HL-60 (cell line): ENCODE measurements at regions not wholly inside any gene's neighbourhood (a gene's known extent, or its start where the extent isn't known, plus 50 kb on each side); places are given as distances from the start of the nearest gene placed in this dataset.

ENCODE experiments used
- DNase-seq, 2 experiments: peaks; one replicate each; pipeline ENCODE4 v3.0.0-alpha.2; 2010 to 2020; ENCODE audit warnings: low read depth in 1 of 2, low spot score in 1 of 2
- H3K27ac ChIP-seq: fragments of 250-450 bp; sonication (Bioruptor Pico); replicated peaks from 2 replicates; pipeline ENCODE4 v1.5.1; 2020; ENCODE audit warnings: mild to moderate bottlenecking, moderate library complexity
- H3K27me3 ChIP-seq: fragments of 250-450 bp; sonication (Bioruptor Pico); 2 replicates; pipeline ENCODE4 v1.5.1; 2021; ENCODE audit warnings: mild to moderate bottlenecking, moderate library complexity; ENCODE audit not compliant: insufficient read depth, poor library complexity, severe bottlenecking
- H3K4me3 ChIP-seq: replicated peaks from 2 replicates; pipeline ENCODE4 v1.5.1; 2011; ENCODE audit warnings: mild to moderate bottlenecking, control low read depth, low read length; ENCODE audit not compliant: insufficient read depth
- GABPA ChIP-seq: IDR thresholded peaks from 2 replicates; pipeline ENCODE4 v1.6.1; 2012; ENCODE audit warnings: low read depth
- POLR2AphosphoS5 ChIP-seq: IDR thresholded peaks from 2 replicates; pipeline ENCODE4 v1.6.1; 2012; ENCODE audit warnings: low read depth
- SPI1 ChIP-seq: IDR thresholded peaks from 2 replicates; pipeline ENCODE4 v1.6.1; 2012; ENCODE audit warnings: low read depth, mild to moderate bottlenecking, borderline replicate concordance
- TF ChIP-seq, protein P1 (sequence below): IDR thresholded peaks from one replicate; pipeline ENCODE4 v1.5.1; 2011; ENCODE audit warnings: low read length, control low read depth, inconsistent platforms; ENCODE audit not compliant: insufficient read depth
- TF ChIP-seq, protein P2 (sequence below): IDR thresholded peaks from 2 replicates; pipeline ENCODE4 v1.6.1; 2012; ENCODE audit warnings: low read depth; ENCODE audit not compliant: insufficient replicate concordance

DNA sequence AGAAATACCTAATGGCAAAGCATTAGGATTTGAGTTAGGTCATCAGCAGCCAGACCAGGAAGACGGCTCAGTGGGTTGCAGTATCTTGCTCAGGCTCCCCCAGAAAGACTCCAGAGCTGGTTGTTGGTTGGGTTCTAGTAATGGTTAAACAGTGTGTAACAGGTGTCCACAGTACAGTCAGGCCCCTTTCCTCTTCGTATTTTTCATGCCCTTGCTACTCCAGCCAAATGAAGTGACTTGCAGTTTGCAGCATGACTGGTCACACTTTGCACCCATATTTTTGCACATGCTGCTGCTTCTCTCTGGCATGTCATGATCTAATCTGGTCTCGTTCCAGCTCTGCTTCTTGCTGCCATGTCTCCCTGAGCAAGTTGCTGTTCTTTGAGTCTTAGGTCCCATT, 60.6 kb upstream of the TRPC7 start:
- Histone ChIP-seq H3K27ac (no peak overlapping the region), H3K4me3 (no peak overlapping the region), H3K27me3 (no peaks in the 10 kb centered on the region)
- no peak for DNase-seq
- TF ChIP-seq GABPA (no peak), POLR2AphosphoS5 (no peak), SPI1 (no peak)
- TF ChIP-seq, protein P1, sequence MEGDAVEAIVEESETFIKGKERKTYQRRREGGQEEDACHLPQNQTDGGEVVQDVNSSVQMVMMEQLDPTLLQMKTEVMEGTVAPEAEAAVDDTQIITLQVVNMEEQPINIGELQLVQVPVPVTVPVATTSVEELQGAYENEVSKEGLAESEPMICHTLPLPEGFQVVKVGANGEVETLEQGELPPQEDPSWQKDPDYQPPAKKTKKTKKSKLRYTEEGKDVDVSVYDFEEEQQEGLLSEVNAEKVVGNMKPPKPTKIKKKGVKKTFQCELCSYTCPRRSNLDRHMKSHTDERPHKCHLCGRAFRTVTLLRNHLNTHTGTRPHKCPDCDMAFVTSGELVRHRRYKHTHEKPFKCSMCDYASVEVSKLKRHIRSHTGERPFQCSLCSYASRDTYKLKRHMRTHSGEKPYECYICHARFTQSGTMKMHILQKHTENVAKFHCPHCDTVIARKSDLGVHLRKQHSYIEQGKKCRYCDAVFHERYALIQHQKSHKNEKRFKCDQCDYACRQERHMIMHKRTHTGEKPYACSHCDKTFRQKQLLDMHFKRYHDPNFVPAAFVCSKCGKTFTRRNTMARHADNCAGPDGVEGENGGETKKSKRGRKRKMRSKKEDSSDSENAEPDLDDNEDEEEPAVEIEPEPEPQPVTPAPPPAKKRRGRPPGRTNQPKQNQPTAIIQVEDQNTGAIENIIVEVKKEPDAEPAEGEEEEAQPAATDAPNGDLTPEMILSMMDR: no peak
- TF ChIP-seq, protein P2, sequence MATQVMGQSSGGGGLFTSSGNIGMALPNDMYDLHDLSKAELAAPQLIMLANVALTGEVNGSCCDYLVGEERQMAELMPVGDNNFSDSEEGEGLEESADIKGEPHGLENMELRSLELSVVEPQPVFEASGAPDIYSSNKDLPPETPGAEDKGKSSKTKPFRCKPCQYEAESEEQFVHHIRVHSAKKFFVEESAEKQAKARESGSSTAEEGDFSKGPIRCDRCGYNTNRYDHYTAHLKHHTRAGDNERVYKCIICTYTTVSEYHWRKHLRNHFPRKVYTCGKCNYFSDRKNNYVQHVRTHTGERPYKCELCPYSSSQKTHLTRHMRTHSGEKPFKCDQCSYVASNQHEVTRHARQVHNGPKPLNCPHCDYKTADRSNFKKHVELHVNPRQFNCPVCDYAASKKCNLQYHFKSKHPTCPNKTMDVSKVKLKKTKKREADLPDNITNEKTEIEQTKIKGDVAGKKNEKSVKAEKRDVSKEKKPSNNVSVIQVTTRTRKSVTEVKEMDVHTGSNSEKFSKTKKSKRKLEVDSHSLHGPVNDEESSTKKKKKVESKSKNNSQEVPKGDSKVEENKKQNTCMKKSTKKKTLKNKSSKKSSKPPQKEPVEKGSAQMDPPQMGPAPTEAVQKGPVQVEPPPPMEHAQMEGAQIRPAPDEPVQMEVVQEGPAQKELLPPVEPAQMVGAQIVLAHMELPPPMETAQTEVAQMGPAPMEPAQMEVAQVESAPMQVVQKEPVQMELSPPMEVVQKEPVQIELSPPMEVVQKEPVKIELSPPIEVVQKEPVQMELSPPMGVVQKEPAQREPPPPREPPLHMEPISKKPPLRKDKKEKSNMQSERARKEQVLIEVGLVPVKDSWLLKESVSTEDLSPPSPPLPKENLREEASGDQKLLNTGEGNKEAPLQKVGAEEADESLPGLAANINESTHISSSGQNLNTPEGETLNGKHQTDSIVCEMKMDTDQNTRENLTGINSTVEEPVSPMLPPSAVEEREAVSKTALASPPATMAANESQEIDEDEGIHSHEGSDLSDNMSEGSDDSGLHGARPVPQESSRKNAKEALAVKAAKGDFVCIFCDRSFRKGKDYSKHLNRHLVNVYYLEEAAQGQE: no peak

DNA sequence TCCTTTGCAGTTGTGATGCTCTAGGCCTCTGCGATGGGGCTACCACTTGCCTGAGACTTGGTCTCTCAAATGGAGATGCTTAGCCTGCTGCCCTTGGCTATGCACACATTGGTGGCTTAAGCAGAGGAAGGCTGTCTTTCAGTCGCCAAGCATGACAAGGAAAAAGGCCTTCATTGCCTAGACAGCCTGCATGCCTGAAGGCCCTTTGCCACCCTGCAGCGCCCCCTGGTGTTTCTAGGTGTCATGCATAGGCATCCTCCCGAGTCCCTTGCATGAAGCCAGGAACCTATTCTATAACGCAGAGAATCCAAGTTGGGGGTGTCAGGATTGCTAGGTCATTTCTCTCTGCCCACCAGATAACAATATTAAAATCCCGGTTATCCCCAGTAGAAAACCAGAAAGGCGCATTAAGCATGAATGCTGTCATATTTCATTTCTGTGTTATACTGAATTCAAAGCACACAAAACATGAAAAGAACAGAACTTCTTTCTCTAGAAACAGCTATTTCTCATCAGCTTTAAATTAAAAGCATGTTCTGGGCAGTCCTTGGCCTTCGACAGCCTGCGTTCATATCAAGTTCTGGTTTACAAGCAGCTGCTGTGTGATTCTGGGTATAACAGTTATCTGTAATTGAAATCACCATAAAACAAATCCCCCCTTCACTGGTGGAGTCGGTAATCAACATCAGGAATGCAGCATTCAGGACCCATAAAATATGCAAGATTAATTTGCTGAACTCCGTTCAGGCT, 59.7 kb upstream of the TRPC7 start:
- no peaks in the 10 kb centered on the region for H3K27me3 ChIP-seq
- H3K27ac ChIP-seq: no peak overlapping the region
- TF ChIP-seq POLR2AphosphoS5: no peak
- TF ChIP-seq GABPA: no peak
- TF ChIP-seq, protein P1: peak; percentile 84
- TF ChIP-seq SPI1: no peak
- TF ChIP-seq, protein P2: no peak
- DNase-seq: peak; percentile 33 to 74
- no peak overlapping the region for H3K4me3 ChIP-seq

DNA sequence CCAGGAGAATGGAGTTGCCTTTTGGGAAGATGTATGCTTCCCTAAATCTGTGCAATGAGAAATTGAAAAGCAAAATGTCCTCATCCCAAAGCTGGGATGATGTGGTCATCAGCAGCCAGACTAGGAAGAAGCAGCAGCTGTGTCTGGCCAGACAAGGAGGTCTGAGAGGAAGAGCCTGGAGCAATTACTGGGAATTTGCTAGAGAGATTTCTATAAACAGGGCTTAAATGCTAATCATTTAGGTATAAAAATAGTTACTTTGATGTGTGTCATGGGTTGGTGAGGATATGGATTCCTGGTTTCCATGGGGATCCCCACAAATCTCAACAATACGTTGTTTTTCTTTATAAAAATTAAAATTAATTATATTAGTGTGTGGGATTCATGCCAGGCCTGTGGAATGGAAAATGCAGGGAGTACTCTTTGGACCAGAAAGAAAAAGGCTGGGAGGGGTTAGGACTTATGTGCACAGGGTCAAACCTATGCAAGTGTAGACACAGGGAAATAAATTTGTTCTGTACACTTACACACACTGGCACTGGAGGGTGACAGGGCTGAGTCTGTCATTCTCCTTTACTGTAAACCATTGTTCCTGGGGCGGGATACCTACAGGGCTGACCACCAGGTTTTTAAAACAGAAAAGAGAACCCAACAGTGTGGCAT, 58.7 kb upstream of the TRPC7 start:
- Histone ChIP-seq H3K4me3 (no peak overlapping the region), H3K27ac (no peak overlapping the region), H3K27me3 (no peaks in the 10 kb centered on the region)
- no peak for DNase-seq
- TF ChIP-seq GABPA (no peak), SPI1 (no peak), POLR2AphosphoS5 (no peak)
- TF ChIP-seq, protein P1: no peak
- TF ChIP-seq, protein P2: no peak
